HCT116 (cell line): ENCODE measurements at regions not wholly inside any gene's neighbourhood (a gene's known extent, or its start where the extent isn't known, plus 50 kb on each side); places are given as distances from the start of the nearest gene placed in this dataset.

Experiments
- ATAC-seq: fragments of 200-7000 bp; cut with Tn5 transposase; 2 replicates; pipeline ENCODE4 v1.9.1; 2020; ENCODE audit warnings: mild to moderate bottlenecking, moderate library complexity
- BruUV-seq: library from RNA; stranded (reverse); fragments of 400-500 nt; replicated peaks from 2 replicates; lab custom pipeline; 2021; lab: Mats Ljungman, UMichigan
- CTCF ChIA-PET: fragments of 300-600 bp; sonication (Branson Sonifier 250); formaldehyde crosslinking; loops from one replicate; lab custom pipeline; 2021; ENCODE audit warnings: antibody characterized with exemption; lab: Charles Lee
- POLR2A ChIA-PET: fragments of 300-600, 350-600 bp; sonication (Branson Sonifier 250); formaldehyde crosslinking; loops from one replicate; lab custom pipeline; 2021; ENCODE audit warnings: antibody characterized with exemption; lab: Charles Lee
- RAD21 ChIA-PET, 2 experiments: fragments of 300-600 bp; sonication (Branson Sonifier 250); formaldehyde crosslinking; loops; one replicate each; lab custom pipeline; 2023; ENCODE audit warnings: low total read pairs in 2 of 2; ENCODE audit not compliant: uncharacterized antibody in 2 of 2, unreplicated experiment in 2 of 2, low non-redundant PET in 1 of 2; lab: Charles Lee
- DNase-seq: peaks from one replicate; pipeline ENCODE4 v3.0.0-alpha.2; 2010; ENCODE audit warnings: low read depth, low spot score
- H2AFZ ChIP-seq: fragments of 200-600 bp; shearing (Covaris generic), sonication (generic); 2 replicates; pipeline ENCODE4 v1.6.1; 2017; ENCODE audit warnings: low read depth, mixed run types, mixed read lengths, antibody characterized with exemption, low read length; ENCODE audit not compliant: poor library complexity, severe bottlenecking
- H3K27ac ChIP-seq: 2 replicates; pipeline ENCODE4 v1.5.1; 2012; ENCODE audit warnings: low read depth, low read length
- H3K27me3 ChIP-seq: fragments of 200-600 bp; sonication (generic); 2 replicates; pipeline ENCODE4 v1.6.1; 2016; ENCODE audit warnings: mixed run types, low read length, mixed read lengths; ENCODE audit not compliant: insufficient read depth
- H3K36me3 ChIP-seq, 2 experiments: fragments of 200-500 bp in 1 of 2; fragments of 200-600 bp in 1 of 2; sonication (Bioruptor generic) in 1 of 2; sonication (generic) in 1 of 2; 2 replicates each; pipeline versions ENCODE4 v1.5.1 to v1.6.1; 2014 to 2016; ENCODE audit warnings: low read length in 2 of 2, inconsistent platforms in 1 of 2, mixed read lengths in 1 of 2, mixed run types in 1 of 2; ENCODE audit not compliant: insufficient read depth in 2 of 2, control insufficient read depth in 1 of 2
- H3K4me1 ChIP-seq, 2 experiments: fragments of 200-600 bp in 1 of 2; sonication (generic) in 1 of 2; 2 replicates each; pipeline versions ENCODE4 v1.5.1 to v1.6.1; 2012 to 2017; ENCODE audit warnings: low read length in 2 of 2, inconsistent platforms in 1 of 2, mild to moderate bottlenecking in 1 of 2, mixed read lengths in 1 of 2, mixed run types in 1 of 2, moderate library complexity in 1 of 2; ENCODE audit not compliant: insufficient read depth in 2 of 2, control insufficient read depth in 1 of 2
- H3K4me2 ChIP-seq: fragments of 200-600 bp; sonication (generic); 2 replicates; pipeline ENCODE4 v1.6.1; 2017; ENCODE audit warnings: mixed run types, low read length, mixed read lengths
- H3K4me3 ChIP-seq, 2 experiments: fragments of 200-600 bp in 1 of 2; sonication (generic) in 1 of 2; replicated peaks in 1 of 2; 2 replicates each; pipeline ENCODE4 v1.5.1; 2011 to 2016; ENCODE audit warnings: low read length in 2 of 2, control low read depth in 1 of 2, low read depth in 1 of 2, mild to moderate bottlenecking in 1 of 2, mixed read lengths in 1 of 2, mixed run types in 1 of 2
- H3K79me2 ChIP-seq: fragments of 200-600 bp; sonication (generic); 2 replicates; pipeline ENCODE4 v1.6.1; 2017; ENCODE audit warnings: mild to moderate bottlenecking, mixed run types, low read length, moderate library complexity, mixed read lengths; ENCODE audit not compliant: insufficient read depth
- H3K9ac ChIP-seq: fragments of 200-600 bp; sonication (generic); 2 replicates; pipeline ENCODE4 v1.6.1; 2016; ENCODE audit warnings: low read length, mixed read lengths
- H3K9me2 ChIP-seq: fragments of 200-600 bp; sonication (generic), shearing (Covaris generic); 2 replicates; pipeline ENCODE4 v1.6.1; 2017; ENCODE audit warnings: mixed run types, mild to moderate bottlenecking, moderate library complexity; ENCODE audit not compliant: insufficient read depth
- H3K9me3 ChIP-seq, 2 experiments: fragments of 200-500 bp in 1 of 2; fragments of 200-600 bp in 1 of 2; sonication (Bioruptor generic) in 1 of 2; sonication (generic) in 1 of 2; 2 replicates each; pipeline ENCODE4 v1.6.1; 2014 to 2017; ENCODE audit warnings: low read length in 2 of 2, mixed read lengths in 2 of 2, inconsistent platforms in 1 of 2, low read depth in 1 of 2, mild to moderate bottlenecking in 1 of 2, mixed run types in 1 of 2, moderate library complexity in 1 of 2; ENCODE audit not compliant: control insufficient read depth in 1 of 2, insufficient read depth in 1 of 2
- H4K20me1 ChIP-seq: fragments of 200-600 bp; sonication (generic), shearing (Covaris generic); 2 replicates; pipeline ENCODE4 v1.6.1; 2017; ENCODE audit warnings: mixed run types, mild to moderate bottlenecking, moderate library complexity; ENCODE audit not compliant: insufficient read depth
- ATF3 ChIP-seq: IDR thresholded peaks from 2 replicates; pipeline ENCODE4 v1.6.1; 2012
- CBX3 ChIP-seq: IDR thresholded peaks from 2 replicates; pipeline ENCODE4 v1.6.1; 2012; ENCODE audit warnings: low read depth
- ELF1 ChIP-seq: IDR thresholded peaks from 2 replicates; pipeline ENCODE4 v1.6.1; 2012; ENCODE audit warnings: low read depth, borderline replicate concordance
- FOSL1 ChIP-seq: IDR thresholded peaks from 2 replicates; pipeline ENCODE4 v1.6.1; 2012; ENCODE audit warnings: low read depth
- JUND ChIP-seq: IDR thresholded peaks from 2 replicates; pipeline ENCODE4 v1.6.1; 2012
- MAX ChIP-seq: IDR thresholded peaks from 2 replicates; pipeline ENCODE4 v1.6.1; 2012
- POLR2A ChIP-seq: IDR thresholded peaks from 2 replicates; pipeline ENCODE4 v1.7.0; 2011; ENCODE audit warnings: borderline replicate concordance; ENCODE audit not compliant: insufficient read depth, insufficient read length; ENCODE audit errors: extremely low read depth
- POLR2AphosphoS5 ChIP-seq: IDR thresholded peaks from 2 replicates; pipeline ENCODE4 v1.6.1; 2011; ENCODE audit warnings: mild to moderate bottlenecking, low read depth, low read length, moderate library complexity
- RAD21 ChIP-seq: IDR thresholded peaks from 2 replicates; pipeline ENCODE4 v1.6.1; 2012; ENCODE audit warnings: low read depth, mild to moderate bottlenecking
- REST ChIP-seq: IDR thresholded peaks from 2 replicates; pipeline ENCODE4 v1.6.1; 2012; ENCODE audit warnings: low read depth
- SIN3A ChIP-seq: IDR thresholded peaks from 2 replicates; pipeline ENCODE4 v1.6.1; 2012; ENCODE audit warnings: low read depth
- SP1 ChIP-seq: IDR thresholded peaks from 2 replicates; pipeline ENCODE4 v1.6.1; 2012; ENCODE audit warnings: low read depth
- SRF ChIP-seq: IDR thresholded peaks from 2 replicates; pipeline ENCODE4 v1.6.1; 2012; ENCODE audit warnings: low read depth
- TCF7L2 ChIP-seq: IDR thresholded peaks from 2 replicates; pipeline ENCODE4 v1.7.0; 2011; ENCODE audit warnings: borderline replicate concordance, inconsistent platforms; ENCODE audit not compliant: insufficient read depth, insufficient read length; ENCODE audit errors: extremely low read depth
- YY1 ChIP-seq: IDR thresholded peaks from 2 replicates; pipeline ENCODE4 v1.6.1; 2011; ENCODE audit warnings: low read length, low read depth, moderate library complexity, mild to moderate bottlenecking; ENCODE audit not compliant: insufficient replicate concordance; ENCODE audit errors: extremely low read depth
- ZBTB33 ChIP-seq: IDR thresholded peaks from 2 replicates; pipeline ENCODE4 v1.6.1; 2011; ENCODE audit warnings: mild to moderate bottlenecking, low read length, moderate library complexity; ENCODE audit not compliant: insufficient replicate concordance; ENCODE audit errors: extremely low read depth
- ZNF274 ChIP-seq: fragments of 200-500 bp; sonication (Bioruptor generic); IDR thresholded peaks from 2 replicates; pipeline ENCODE4 v1.6.1; 2014; ENCODE audit warnings: mild to moderate bottlenecking, low read depth, low read length, inconsistent platforms
- intact Hi-C: fragments of 100-400 bp; cut with micrococcal nuclease; formaldehyde crosslinking; loops from 2 replicates; pipeline ENCODE4 v1.10.0; 2022

GRCh38 chr21:38973552-38973951 is 167.8 kb downstream of the ETS2 start (continued):
- TF ChIP-seq ZBTB33 (no peak), JUND (no peak)

GRCh38 chr21:38972078-38972477 is 166.3 kb downstream of the ETS2 start:
- no peaks in the 10 kb centered on the region for H3K4me1 ChIP-seq
- H3K27ac ChIP-seq: no peak overlapping the region
- H4K20me1 ChIP-seq: no peaks in the 10 kb centered on the region
- H3K36me3 ChIP-seq: no peaks in the 10 kb centered on the region
- ATAC-seq (no peak), DNase-seq (no peak)
- ChIA-PET POLR2A (no interaction called here), CTCF (no interaction called here), RAD21 (no interaction called here)
- intact Hi-C loops: no loop called here
- H3K9ac ChIP-seq: no peak overlapping the region
- H3K9me2 ChIP-seq: no peaks in the 10 kb centered on the region
- H3K4me3 ChIP-seq: no peak overlapping the region
- no TSS peak for BruUV-seq
- no peak overlapping the region for H3K4me2 ChIP-seq
- H3K27me3 ChIP-seq: no peaks in the 10 kb centered on the region
- H2AFZ ChIP-seq: no peak overlapping the region
- TF ChIP-seq RAD21: no peak
- no peak for TF ChIP-seq SIN3A
- TF ChIP-seq POLR2A: no peak
- TF ChIP-seq ZNF274: no peak
- no peak for TF ChIP-seq FOSL1
- TF ChIP-seq POLR2AphosphoS5: no peak
- TF ChIP-seq TCF7L2: no peak
- TF ChIP-seq ATF3: no peak
- no peak for TF ChIP-seq JUND
- no peak for TF ChIP-seq CBX3
- no peak for TF ChIP-seq REST
- no peak for TF ChIP-seq SP1
- no peak for TF ChIP-seq YY1
- TF ChIP-seq ZBTB33: no peak
- TF ChIP-seq MAX: no peak
- TF ChIP-seq ELF1: no peak
- no peak for TF ChIP-seq SRF
- no peaks in the 10 kb centered on the region for H3K9me3 ChIP-seq
- no peaks in the 10 kb centered on the region for H3K79me2 ChIP-seq
